ENCODE measurements at regions not wholly inside any gene's neighbourhood (a gene's known extent, or its start where the extent isn't known, plus 50 kb on each side); places are given as distances from the start of the nearest gene placed in this dataset.
"Not testable (repeated sequence)": the region's sequence is repeated elsewhere in the genome, so short reads cannot be mapped to it uniquely, and the experiment has no call there.

DNA sequence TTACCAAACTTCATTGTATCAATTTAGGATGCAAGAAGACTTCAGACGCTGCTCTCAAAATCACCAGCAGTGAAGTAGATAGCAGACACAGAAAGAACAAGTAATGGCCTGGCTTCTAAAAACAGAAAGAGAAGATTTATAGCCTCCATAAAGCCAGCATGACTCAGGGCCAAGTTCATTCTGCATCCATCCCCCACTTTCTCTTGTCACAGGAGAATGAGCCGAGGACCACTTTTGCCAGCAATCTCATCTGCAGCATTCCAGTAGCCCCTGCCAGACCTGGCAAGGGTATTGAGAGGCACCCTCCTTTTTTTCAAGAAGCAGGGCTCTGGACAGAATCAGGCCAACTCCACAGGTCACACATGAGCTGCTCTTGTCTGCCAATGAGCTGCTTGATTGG is 355.4 kb upstream of the SOX9 start:
- H3K27ac ChIP-seq (ENCODE audit: low read depth in 1 of 2, low read length in 2 of 2): no peak overlapping the region
- H3K27me3 ChIP-seq (ENCODE audit: control insufficient read depth in 1 of 2, insufficient read depth in 2 of 2, low read length in 1 of 2): peaks cover 0 to 3% of the 10 kb centered on the region in 2 donors
- 10 to 46% methylated on average over 2 of the region's 2 CpGs for WGBS, 2 donors
- no peaks in the 10 kb centered on the region for H3K9me3 ChIP-seq (ENCODE audit: control insufficient read depth, low read length)
- no peak for DNase-seq
- H3K4me3 ChIP-seq (ENCODE audit: low read length in 2 of 2): no peak overlapping the region
- no peaks in the 10 kb centered on the region for H3K36me3 ChIP-seq (ENCODE audit: control insufficient read depth in 1 of 2, insufficient read depth in 2 of 2, low read length in 1 of 2)
- ATAC-seq (ENCODE audit: low FRiP score): no peak
- H3K4me1 ChIP-seq (ENCODE audit: control insufficient read depth in 1 of 2, insufficient read depth in 2 of 2, low read length in 2 of 2): no peaks in the 10 kb centered on the region
- intact Hi-C loops (cut with DNase I): no loop called here

GRCh38 chr17:71769850-71770249 is 351.0 kb upstream of the SOX9 start:
- H3K9me3 ChIP-seq (ENCODE audit: control insufficient read depth, low read length): no peaks in the 10 kb centered on the region
- H3K4me3 ChIP-seq (ENCODE audit: low read length in 2 of 2): no peak overlapping the region
- H3K27me3 ChIP-seq (ENCODE audit: control insufficient read depth in 1 of 2, insufficient read depth in 2 of 2, low read length in 1 of 2): peaks cover 0 to 3% of the 10 kb centered on the region in 2 donors
- no peaks in the 10 kb centered on the region for H3K4me1 ChIP-seq (ENCODE audit: control insufficient read depth in 1 of 2, insufficient read depth in 2 of 2, low read length in 2 of 2)
- no peak overlapping the region for H3K27ac ChIP-seq (ENCODE audit: low read depth in 1 of 2, low read length in 2 of 2)
- WGBS, 2 donors: 26 to 35% methylated on average over 2 of the region's 2 CpGs
- DNase-seq (no peak), ATAC-seq (ENCODE audit: low FRiP score) (no peak)
- intact Hi-C loops (cut with DNase I): no loop called here
- H3K36me3 ChIP-seq (ENCODE audit: control insufficient read depth in 1 of 2, insufficient read depth in 2 of 2, low read length in 1 of 2): no peaks in the 10 kb centered on the region

DNA sequence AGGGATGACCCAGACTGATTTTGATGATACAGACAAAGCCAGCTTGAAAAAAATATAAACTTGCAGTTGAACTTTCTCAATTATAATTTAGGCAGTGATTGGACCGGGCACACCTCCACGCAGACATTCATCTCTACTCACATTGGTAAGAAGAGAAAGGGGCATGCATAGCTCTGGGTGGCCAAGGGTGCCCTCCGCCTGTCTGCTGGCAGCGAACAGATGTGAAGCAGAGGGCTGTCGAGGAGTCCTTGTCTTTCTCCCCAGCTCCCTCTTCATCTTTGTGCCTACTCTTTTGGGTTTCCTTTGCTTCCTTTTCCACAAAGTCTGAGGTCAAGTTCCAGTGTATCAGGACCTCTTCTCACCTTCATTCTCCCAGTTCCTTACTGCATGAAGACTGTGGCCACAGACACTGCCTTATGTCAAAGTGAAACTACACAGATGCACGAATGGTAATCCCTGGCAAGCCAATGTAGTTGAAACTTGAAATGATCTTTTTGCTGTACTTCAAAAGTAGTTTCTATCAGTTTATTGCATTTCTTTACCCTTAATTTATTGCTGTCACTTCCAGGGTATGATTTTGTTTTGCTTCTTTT is 343.7 kb upstream of the SOX9 start:
- Histone ChIP-seq H3K4me3 (ENCODE audit: low read length in 2 of 2) (no peak overlapping the region), H3K9me3 (ENCODE audit: control insufficient read depth, low read length) (peaks cover 2% of the 10 kb centered on the region), H3K27me3 (ENCODE audit: control insufficient read depth in 1 of 2, insufficient read depth in 2 of 2, low read length in 1 of 2) (no peaks in the 10 kb centered on the region), H3K36me3 (ENCODE audit: control insufficient read depth in 1 of 2, insufficient read depth in 2 of 2, low read length in 1 of 2) (no peaks in the 10 kb centered on the region), H3K27ac (ENCODE audit: low read depth in 1 of 2, low read length in 2 of 2) (no peak overlapping the region), H3K4me1 (ENCODE audit: control insufficient read depth in 1 of 2, insufficient read depth in 2 of 2, low read length in 2 of 2) (no peaks in the 10 kb centered on the region)
- ATAC-seq (ENCODE audit: low FRiP score): no peak
- intact Hi-C loops (cut with DNase I): no loop called here
- no peak for DNase-seq
- 87 to 88% methylated on average over 6 of the region's 6 CpGs for WGBS, 2 donors

- Histone ChIP-seq H3K4me1 (ENCODE audit: control insufficient read depth in 1 of 2, insufficient read depth in 2 of 2, low read length in 2 of 2) (no peaks in the 10 kb centered on the region), H3K9me3 (ENCODE audit: control insufficient read depth, low read length) (peaks cover 2% of the 10 kb centered on the region), H3K4me3 (ENCODE audit: low read length in 2 of 2) (no peak overlapping the region), H3K27me3 (ENCODE audit: control insufficient read depth in 1 of 2, insufficient read depth in 2 of 2, low read length in 1 of 2) (no peaks in the 10 kb centered on the region), H3K36me3 (ENCODE audit: control insufficient read depth in 1 of 2, insufficient read depth in 2 of 2, low read length in 1 of 2) (no peaks in the 10 kb centered on the region), H3K27ac (ENCODE audit: low read depth in 1 of 2, low read length in 2 of 2) (no peak overlapping the region)
- intact Hi-C loops (cut with DNase I): no loop called here
- 76% methylated on average over 3 of the region's 3 CpGs for WGBS, 2 donors
- DNase-seq (no peak), ATAC-seq (ENCODE audit: low FRiP score) (no peak)
Measured at GRCh38 chr17:71779482-71779881, 341.3 kb upstream of the SOX9 start.

- Histone ChIP-seq H3K27me3 (ENCODE audit: control insufficient read depth in 1 of 2, insufficient read depth in 2 of 2, low read length in 1 of 2) (no peaks in the 10 kb centered on the region), H3K27ac (ENCODE audit: low read depth in 1 of 2, low read length in 2 of 2) (no peak overlapping the region), H3K4me1 (ENCODE audit: control insufficient read depth in 1 of 2, insufficient read depth in 2 of 2, low read length in 2 of 2) (no peaks in the 10 kb centered on the region), H3K36me3 (ENCODE audit: control insufficient read depth in 1 of 2, insufficient read depth in 2 of 2, low read length in 1 of 2) (no peaks in the 10 kb centered on the region), H3K9me3 (ENCODE audit: control insufficient read depth, low read length) (peaks cover 2% of the 10 kb centered on the region), H3K4me3 (ENCODE audit: low read length in 2 of 2) (no peak overlapping the region)
- ATAC-seq (ENCODE audit: low FRiP score) (no peak), DNase-seq (no peak)
- intact Hi-C loops (cut with DNase I): no loop called here
Measured at GRCh38 chr17:71780596-71780995, 340.2 kb upstream of the SOX9 start.

GRCh38 chr17:71782021-71782420 is 338.8 kb upstream of the SOX9 start:
- intact Hi-C loops (cut with DNase I); H3K27ac ChIP-seq (ENCODE audit: low read depth in 1 of 2, low read length in 2 of 2); H3K4me3 ChIP-seq (ENCODE audit: low read length in 2 of 2); DNase-seq; H3K4me1 ChIP-seq (ENCODE audit: control insufficient read depth in 1 of 2, insufficient read depth in 2 of 2, low read length in 2 of 2); H3K36me3 ChIP-seq (ENCODE audit: control insufficient read depth in 1 of 2, insufficient read depth in 2 of 2, low read length in 1 of 2); H3K9me3 ChIP-seq (ENCODE audit: control insufficient read depth, low read length); ATAC-seq (ENCODE audit: low FRiP score); H3K27me3 ChIP-seq (ENCODE audit: control insufficient read depth in 1 of 2, insufficient read depth in 2 of 2, low read length in 1 of 2): not testable (repeated sequence)
- 85 to 86% methylated on average over 8 of the region's 8 CpGs for WGBS, 2 donors

GRCh38 chr17:71790791-71791190 is 330.0 kb upstream of the SOX9 start:
- Histone ChIP-seq H3K9me3 (ENCODE audit: control insufficient read depth, low read length) (no peaks in the 10 kb centered on the region), H3K4me3 (ENCODE audit: low read length in 2 of 2) (no peak overlapping the region), H3K36me3 (ENCODE audit: control insufficient read depth in 1 of 2, insufficient read depth in 2 of 2, low read length in 1 of 2) (no peaks in the 10 kb centered on the region), H3K27ac (ENCODE audit: low read depth in 1 of 2, low read length in 2 of 2) (no peak overlapping the region), H3K4me1 (ENCODE audit: control insufficient read depth in 1 of 2, insufficient read depth in 2 of 2, low read length in 2 of 2) (no peaks in the 10 kb centered on the region), H3K27me3 (ENCODE audit: control insufficient read depth in 1 of 2, insufficient read depth in 2 of 2, low read length in 1 of 2) (no peaks in the 10 kb centered on the region)
- intact Hi-C loops (cut with DNase I): no loop called here
- ATAC-seq (ENCODE audit: low FRiP score) (no peak), DNase-seq (no peak)
- WGBS, 2 donors: 69 to 76% methylated on average over 4 of the region's 4 CpGs

DNA sequence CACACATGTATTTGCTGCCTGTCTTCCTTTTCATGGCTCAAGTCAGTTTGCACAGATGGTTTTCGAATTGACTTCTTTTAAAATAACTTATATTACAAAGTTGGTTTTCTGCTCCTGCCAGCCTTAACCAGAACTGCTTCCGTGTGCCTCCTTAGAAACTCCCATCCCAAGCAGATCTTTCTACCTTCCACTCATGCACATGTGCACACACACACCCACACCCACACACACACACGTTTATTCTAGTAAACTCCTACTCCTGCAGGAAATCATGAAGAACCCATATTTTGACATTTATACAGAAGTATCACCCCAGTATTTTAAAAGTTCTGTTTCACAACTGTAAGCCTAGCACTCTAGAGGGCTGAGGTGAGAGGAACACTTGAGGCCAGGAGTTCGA is 329.5 kb upstream of the SOX9 start:
- H3K27ac ChIP-seq (ENCODE audit: low read depth in 1 of 2, low read length in 2 of 2): no peak overlapping the region
- H3K27me3 ChIP-seq (ENCODE audit: control insufficient read depth in 1 of 2, insufficient read depth in 2 of 2, low read length in 1 of 2): no peaks in the 10 kb centered on the region
- WGBS, 2 donors: 58 to 63% methylated on average over 4 of the region's 4 CpGs
- ATAC-seq (ENCODE audit: low FRiP score) (no peak), DNase-seq (no peak)
- H3K4me1 ChIP-seq (ENCODE audit: control insufficient read depth in 1 of 2, insufficient read depth in 2 of 2, low read length in 2 of 2): no peaks in the 10 kb centered on the region
- H3K36me3 ChIP-seq (ENCODE audit: control insufficient read depth in 1 of 2, insufficient read depth in 2 of 2, low read length in 1 of 2): no peaks in the 10 kb centered on the region
- intact Hi-C loops (cut with DNase I): no loop called here
- H3K9me3 ChIP-seq (ENCODE audit: control insufficient read depth, low read length): no peaks in the 10 kb centered on the region
- no peak overlapping the region for H3K4me3 ChIP-seq (ENCODE audit: low read length in 2 of 2)

GRCh38 chr17:71792966-71793365 is 327.9 kb upstream of the SOX9 start:
- no peak overlapping the region for H3K4me3 ChIP-seq (ENCODE audit: low read length in 2 of 2)
- H3K4me1 ChIP-seq (ENCODE audit: control insufficient read depth in 1 of 2, insufficient read depth in 2 of 2, low read length in 2 of 2): no peaks in the 10 kb centered on the region
- H3K27me3 ChIP-seq (ENCODE audit: control insufficient read depth in 1 of 2, insufficient read depth in 2 of 2, low read length in 1 of 2): no peaks in the 10 kb centered on the region
- 60 to 61% methylated on average over 7 of the region's 7 CpGs for WGBS, 2 donors
- intact Hi-C loops (cut with DNase I): no loop called here
- no peak overlapping the region for H3K27ac ChIP-seq (ENCODE audit: low read depth in 1 of 2, low read length in 2 of 2)
- no peaks in the 10 kb centered on the region for H3K36me3 ChIP-seq (ENCODE audit: control insufficient read depth in 1 of 2, insufficient read depth in 2 of 2, low read length in 1 of 2)
- H3K9me3 ChIP-seq (ENCODE audit: control insufficient read depth, low read length): no peaks in the 10 kb centered on the region
- ATAC-seq (ENCODE audit: low FRiP score) (no peak), DNase-seq (no peak)
